GM21423 (cell line): ENCODE measurements at regions not wholly inside any gene's neighbourhood (a gene's known extent, or its start where the extent isn't known, plus 50 kb on each side); places are given as distances from the start of the nearest gene placed in this dataset.
"Not testable (repeated sequence)": the region's sequence is repeated elsewhere in the genome, so short reads cannot be mapped to it uniquely, and the experiment has no call there.

Experiments
- ATAC-seq: cut with Tn5 transposase; IDR thresholded peaks from one replicate; pipeline ENCODE4 v1.9.1; 2021; ENCODE audit warnings: mild to moderate bottlenecking, moderate library complexity; ENCODE audit not compliant: unreplicated experiment

- no peak for ATAC-seq
Observed at GRCh38 chr6:8361259-8361658, 74.1 kb downstream of the SLC35B3 start.

- no peak for ATAC-seq
Observed at GRCh38 chr6:8352966-8353340, 82.4 kb downstream of the SLC35B3 start.

- no peak for ATAC-seq
Observed at GRCh38 chr6:8352335-8352965, 82.9 kb downstream of the SLC35B3 start.

- no peak for ATAC-seq
Observed at GRCh38 chr6:8343600-8343999, 91.7 kb downstream of the SLC35B3 start.

- no peak for ATAC-seq
Observed at GRCh38 chr6:8342241-8342819, 93.0 kb downstream of the SLC35B3 start.

- no peak for ATAC-seq
Observed at GRCh38 chr6:8337147-8337546, 98.2 kb downstream of the SLC35B3 start.

GRCh38 chr6:8336406-8337057 is 98.8 kb downstream of the SLC35B3 start:
- no peak for ATAC-seq

- no peak for ATAC-seq
Observed at GRCh38 chr6:8335896-8336295, 99.4 kb downstream of the SLC35B3 start.

GRCh38 chr6:8335381-8335780 is 100.0 kb downstream of the SLC35B3 start:
- no peak for ATAC-seq

GRCh38 chr6:8334113-8334512 is 101.2 kb downstream of the SLC35B3 start:
- ATAC-seq: no peak

- ATAC-seq: no peak
Observed at GRCh38 chr6:8329562-8329961, 105.8 kb downstream of the SLC35B3 start.

- no peak for ATAC-seq
Observed at GRCh38 chr6:8325743-8326142, 109.6 kb downstream of the SLC35B3 start.

- no peak for ATAC-seq
Observed at GRCh38 chr6:8322659-8323058, 112.7 kb downstream of the SLC35B3 start.

GRCh38 chr6:8321671-8322404 is 113.5 kb downstream of the SLC35B3 start:
- ATAC-seq: no peak

- ATAC-seq: no peak
Observed at GRCh38 chr6:8315154-8315553, 120.2 kb downstream of the SLC35B3 start.

- no peak for ATAC-seq
Observed at GRCh38 chr6:8301502-8301901, 133.8 kb downstream of the SLC35B3 start.

GRCh38 chr6:8299034-8299433 is 136.3 kb downstream of the SLC35B3 start:
- no peak for ATAC-seq

GRCh38 chr6:8282946-8283345 is 152.4 kb downstream of the SLC35B3 start:
- ATAC-seq: not testable (repeated sequence)

GRCh38 chr6:8282380-8282779 is 153.0 kb downstream of the SLC35B3 start:
- ATAC-seq: no peak

- ATAC-seq: no peak
Observed at GRCh38 chr6:8279041-8279805, 156.1 kb downstream of the SLC35B3 start.

GRCh38 chr6:8278562-8278961 is 156.8 kb downstream of the SLC35B3 start:
- ATAC-seq: no peak
